ENCODE measurements at regions not wholly inside any gene's neighbourhood (a gene's known extent, or its start where the extent isn't known, plus 50 kb on each side); places are given as distances from the start of the nearest gene placed in this dataset.

DNA sequence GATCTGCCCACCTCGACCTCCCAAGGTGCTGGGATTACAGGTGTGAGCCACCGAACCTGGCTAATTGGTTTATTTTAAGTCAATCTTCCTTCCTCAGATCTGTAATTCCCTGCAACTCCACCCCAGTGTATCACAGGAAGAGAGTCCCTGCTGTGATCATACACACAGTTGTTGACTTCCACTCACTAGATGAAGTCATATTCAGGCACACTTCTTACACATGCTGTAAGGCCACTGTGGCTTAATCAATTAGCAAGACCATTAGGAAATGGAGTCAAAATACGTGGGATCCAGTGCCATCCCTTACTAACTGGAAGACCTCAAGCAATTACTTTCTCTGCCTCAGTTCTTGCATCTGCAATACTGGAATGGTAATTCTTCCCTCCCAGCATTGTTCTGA is 66.1 kb upstream of the PAX2 start:
- Histone ChIP-seq H3K9ac (ENCODE audit: low read depth in 1 of 3, low read length in 3 of 3) (no peak overlapping the region), H3K27ac (ENCODE audit: low read depth, low read length) (no peak overlapping the region), H3K36me3 (ENCODE audit: control insufficient read depth in 3 of 3, insufficient read depth in 3 of 3, low read length in 3 of 3) (no peaks in the 10 kb centered on the region), H3K4me1 (ENCODE audit: control insufficient read depth in 3 of 3, insufficient read depth in 3 of 3, low read length in 3 of 3) (no peaks in the 10 kb centered on the region), H3K9me3 (ENCODE audit: control insufficient read depth in 3 of 3, low read length in 3 of 3) (no peaks in the 10 kb centered on the region), H3K4me3 (ENCODE audit: low read length in 3 of 3) (no peak overlapping the region), H3K27me3 (ENCODE audit: control insufficient read depth in 3 of 3, insufficient read depth in 3 of 3, low read length in 3 of 3) (peaks cover 53 to 57% (median 54%) of the 10 kb centered on the region in 3 donors)

DNA sequence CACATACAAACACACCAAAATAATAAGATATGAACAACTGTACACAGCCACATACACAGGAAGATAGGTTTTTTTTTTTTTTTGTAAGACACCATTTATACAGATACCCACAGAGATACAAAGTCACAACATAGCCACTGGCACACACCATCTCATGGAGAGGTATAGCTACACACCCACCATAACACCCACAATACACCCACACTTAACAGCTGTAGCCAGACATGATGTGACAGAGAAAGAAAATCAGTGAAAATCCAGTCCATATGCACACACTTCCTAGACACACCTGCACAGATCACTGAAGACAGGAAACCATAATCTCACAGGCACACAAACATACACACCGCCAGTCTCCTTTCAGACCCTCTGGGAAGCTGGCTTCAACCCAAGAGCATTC is 62.4 kb upstream of the PAX2 start:
- no peaks in the 10 kb centered on the region for H3K36me3 ChIP-seq (ENCODE audit: control insufficient read depth in 3 of 3, insufficient read depth in 3 of 3, low read length in 3 of 3)
- peaks cover 66 to 75% (median 69%) of the 10 kb centered on the region in 3 donors for H3K27me3 ChIP-seq (ENCODE audit: control insufficient read depth in 3 of 3, insufficient read depth in 3 of 3, low read length in 3 of 3)
- H3K27ac ChIP-seq (ENCODE audit: low read depth, low read length): no peak overlapping the region

DNA sequence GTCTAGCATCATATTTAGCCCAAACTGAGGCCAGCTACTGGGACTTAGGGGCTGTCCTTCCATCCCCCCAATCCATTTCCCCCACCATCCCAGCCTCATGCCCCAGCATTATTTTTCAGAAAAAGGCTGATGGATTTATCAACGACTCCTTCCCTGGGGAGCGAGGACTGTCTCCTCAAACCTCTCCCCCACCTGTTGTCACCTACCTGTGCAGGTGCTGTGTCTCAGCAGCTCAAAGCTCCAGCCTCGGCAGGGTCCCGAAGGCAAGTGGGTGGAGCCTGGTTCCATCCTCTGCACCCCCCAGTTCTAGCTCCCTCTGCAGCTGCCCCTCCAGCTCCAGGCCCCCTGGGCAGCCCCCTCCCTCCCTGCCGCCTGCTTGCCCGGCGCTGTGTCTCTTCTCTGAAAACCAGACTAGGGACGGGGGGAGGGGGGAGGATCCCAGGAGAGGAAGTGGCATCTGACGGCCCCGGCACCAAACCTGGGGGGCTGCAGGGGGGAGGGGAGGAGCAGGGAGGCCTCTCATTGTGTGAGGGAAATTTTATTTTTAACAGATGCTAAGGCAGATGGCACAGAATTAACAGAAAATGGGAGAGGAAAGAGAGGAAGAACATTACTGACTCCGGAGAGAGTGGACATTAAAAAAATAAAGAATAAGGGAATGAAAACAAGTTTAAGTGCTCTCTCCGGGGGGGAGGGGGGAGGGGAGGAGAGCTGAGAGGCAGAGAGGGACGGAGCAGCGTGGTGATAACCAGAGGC is 61.7 kb upstream of the PAX2 start:
- Histone ChIP-seq H3K36me3 (ENCODE audit: control insufficient read depth in 3 of 3, insufficient read depth in 3 of 3, low read length in 3 of 3) (no peaks in the 10 kb centered on the region), H3K27ac (ENCODE audit: low read depth, low read length) (no peak overlapping the region), H3K9me3 (ENCODE audit: control insufficient read depth in 3 of 3, low read length in 3 of 3) (no peaks in the 10 kb centered on the region), H3K4me3 (ENCODE audit: low read length in 3 of 3) (no peak overlapping the region), H3K27me3 (ENCODE audit: control insufficient read depth in 3 of 3, insufficient read depth in 3 of 3, low read length in 3 of 3) (peaks cover 71 to 77% (median 74%) of the 10 kb centered on the region in 3 donors), H3K4me1 (ENCODE audit: control insufficient read depth in 3 of 3, insufficient read depth in 3 of 3, low read length in 3 of 3) (no peaks in the 10 kb centered on the region), H3K9ac (ENCODE audit: low read depth in 1 of 3, low read length in 3 of 3) (no peak overlapping the region)

More for the DNA sequence above, 62.4 kb upstream of the PAX2 start:
- no peaks in the 10 kb centered on the region for H3K9me3 ChIP-seq (ENCODE audit: control insufficient read depth in 3 of 3, low read length in 3 of 3)
- H3K4me1 ChIP-seq (ENCODE audit: control insufficient read depth in 3 of 3, insufficient read depth in 3 of 3, low read length in 3 of 3): no peaks in the 10 kb centered on the region
- H3K9ac ChIP-seq (ENCODE audit: low read depth in 1 of 3, low read length in 3 of 3): no peak overlapping the region
- H3K4me3 ChIP-seq (ENCODE audit: low read length in 3 of 3): no peak overlapping the region

DNA sequence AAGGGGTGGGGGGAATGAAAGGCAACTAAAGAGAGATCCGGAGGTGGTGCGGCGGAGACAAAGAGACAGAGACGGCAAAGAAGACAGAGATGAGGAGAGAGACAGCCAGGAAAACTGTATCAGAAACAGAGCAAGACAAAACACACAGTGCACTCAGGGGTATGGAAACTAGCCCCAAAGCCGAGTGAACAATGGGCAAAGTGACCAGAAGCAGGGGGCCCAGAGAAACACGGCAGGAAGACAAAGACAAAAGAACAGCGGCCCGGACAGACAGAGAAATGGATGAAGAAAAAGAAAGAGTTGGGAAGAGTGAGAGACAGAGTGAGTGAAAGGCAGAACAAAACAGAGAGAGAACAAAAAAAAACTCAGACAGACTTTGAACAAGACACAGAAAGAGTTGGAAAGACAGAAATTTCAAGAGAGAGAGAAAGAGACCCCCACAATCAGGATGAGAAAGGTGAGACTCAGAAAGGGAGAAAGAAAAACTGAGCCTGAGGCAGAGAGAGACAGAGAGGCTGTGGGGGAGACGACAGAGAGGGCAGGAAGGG is 60.6 kb upstream of the PAX2 start:
- Histone ChIP-seq H3K36me3 (ENCODE audit: control insufficient read depth in 3 of 3, insufficient read depth in 3 of 3, low read length in 3 of 3) (no peaks in the 10 kb centered on the region), H3K4me1 (ENCODE audit: control insufficient read depth in 3 of 3, insufficient read depth in 3 of 3, low read length in 3 of 3) (no peaks in the 10 kb centered on the region), H3K27ac (ENCODE audit: low read depth, low read length) (no peak overlapping the region), H3K27me3 (ENCODE audit: control insufficient read depth in 3 of 3, insufficient read depth in 3 of 3, low read length in 3 of 3) (peaks cover 72 to 82% (median 76%) of the 10 kb centered on the region in 3 donors), H3K4me3 (ENCODE audit: low read length in 3 of 3) (no peak overlapping the region), H3K9ac (ENCODE audit: low read depth in 1 of 3, low read length in 3 of 3) (no peak overlapping the region), H3K9me3 (ENCODE audit: control insufficient read depth in 3 of 3, low read length in 3 of 3) (no peaks in the 10 kb centered on the region)

DNA sequence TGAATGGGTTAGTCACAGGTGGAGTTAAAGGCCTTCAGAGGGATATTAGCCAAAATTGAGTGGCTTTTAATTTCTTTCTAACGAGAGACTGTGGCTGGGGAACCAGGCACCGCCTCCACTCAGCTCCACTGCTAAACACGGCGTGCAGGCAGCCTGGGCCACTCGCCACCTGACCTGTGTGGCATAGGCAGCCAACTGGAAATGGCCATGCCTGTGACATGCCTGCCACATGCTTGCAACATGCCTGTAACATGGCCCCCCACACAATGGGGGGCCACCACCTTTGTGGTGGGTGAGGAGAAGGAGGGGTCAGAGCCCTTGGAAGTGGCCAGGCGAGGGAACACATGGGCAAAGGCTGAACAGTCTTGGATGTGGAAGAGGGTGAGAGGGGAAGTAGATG is 60.1 kb upstream of the PAX2 start:
- Histone ChIP-seq H3K36me3 (ENCODE audit: control insufficient read depth in 3 of 3, insufficient read depth in 3 of 3, low read length in 3 of 3) (no peaks in the 10 kb centered on the region), H3K27me3 (ENCODE audit: control insufficient read depth in 3 of 3, insufficient read depth in 3 of 3, low read length in 3 of 3) (peaks cover 74 to 85% (median 76%) of the 10 kb centered on the region in 3 donors), H3K4me1 (ENCODE audit: control insufficient read depth in 3 of 3, insufficient read depth in 3 of 3, low read length in 3 of 3) (no peaks in the 10 kb centered on the region), H3K4me3 (ENCODE audit: low read length in 3 of 3) (no peak overlapping the region), H3K27ac (ENCODE audit: low read depth, low read length) (no peak overlapping the region), H3K9ac (ENCODE audit: low read depth in 1 of 3, low read length in 3 of 3) (no peak overlapping the region), H3K9me3 (ENCODE audit: control insufficient read depth in 3 of 3, low read length in 3 of 3) (no peaks in the 10 kb centered on the region)

DNA sequence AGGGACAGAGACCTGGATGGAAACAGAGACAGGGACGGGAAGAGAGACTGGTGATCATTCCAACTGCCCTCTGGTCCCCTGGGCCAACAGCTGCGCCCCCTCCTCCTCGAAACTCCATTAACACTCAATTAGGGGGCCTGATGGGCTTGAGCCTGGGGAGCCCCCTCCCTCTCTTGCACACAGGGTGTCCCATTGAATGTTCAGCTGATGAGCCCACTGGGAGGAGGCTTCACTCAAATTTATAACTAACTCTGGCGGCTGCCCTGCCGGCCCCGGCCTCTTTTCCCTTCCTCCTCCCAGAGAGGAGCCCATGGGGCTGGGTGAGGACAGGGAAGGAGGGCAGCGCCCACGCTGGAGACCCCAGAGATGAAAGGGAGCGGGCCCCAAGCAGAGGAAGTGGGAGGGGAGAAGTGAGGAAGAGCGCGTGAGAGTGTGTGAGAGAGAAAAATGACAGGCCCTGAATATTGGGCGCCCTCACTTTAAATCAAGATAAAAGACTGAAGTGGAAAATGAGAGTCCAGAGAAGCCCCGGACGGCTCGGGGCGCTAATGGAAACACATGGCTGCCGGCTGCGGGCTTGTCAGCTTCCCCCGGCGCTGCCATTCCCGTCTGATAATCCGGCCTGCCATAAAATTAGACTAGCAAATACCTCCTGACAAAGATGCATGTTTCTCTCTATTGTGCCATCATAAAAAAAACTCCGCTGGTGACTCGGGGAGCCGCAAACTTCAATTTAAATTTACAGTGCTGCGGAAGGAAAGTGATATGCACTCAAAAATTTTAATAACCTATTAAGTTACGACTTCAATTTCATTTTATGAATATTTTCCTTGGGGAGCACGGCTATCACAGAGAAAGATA is 58.0 kb upstream of the PAX2 start:
- peaks cover 58 to 83% (median 73%) of the 10 kb centered on the region in 3 donors for H3K27me3 ChIP-seq (ENCODE audit: control insufficient read depth in 3 of 3, insufficient read depth in 3 of 3, low read length in 3 of 3)
- no peak overlapping the region for H3K27ac ChIP-seq (ENCODE audit: low read depth, low read length)

DNA sequence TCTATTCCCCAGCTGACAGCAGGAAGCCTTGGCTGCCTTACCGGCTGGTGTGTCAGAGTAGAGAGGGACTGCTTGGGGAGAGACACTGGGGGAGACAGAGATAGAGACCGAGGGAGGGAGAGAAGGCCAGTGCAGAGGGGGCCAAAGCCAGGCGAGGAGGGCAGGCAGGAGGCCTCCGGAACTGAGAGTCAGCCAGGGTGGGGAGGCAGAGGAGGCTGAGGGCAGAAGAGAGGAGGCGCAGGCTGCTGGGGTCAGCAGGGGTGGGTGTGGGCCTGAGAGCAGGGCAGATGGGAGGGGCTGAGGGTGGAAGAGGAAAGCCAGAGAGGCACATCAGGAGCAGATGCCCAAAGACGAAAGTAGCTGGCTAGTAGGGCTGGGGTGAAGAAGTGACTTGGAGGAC is 57.2 kb upstream of the PAX2 start:
- Histone ChIP-seq H3K9ac (ENCODE audit: low read depth in 1 of 3, low read length in 3 of 3) (no peak overlapping the region), H3K27ac (ENCODE audit: low read depth, low read length) (no peak overlapping the region), H3K9me3 (ENCODE audit: control insufficient read depth in 3 of 3, low read length in 3 of 3) (no peaks in the 10 kb centered on the region), H3K4me3 (ENCODE audit: low read length in 3 of 3) (no peak overlapping the region), H3K27me3 (ENCODE audit: control insufficient read depth in 3 of 3, insufficient read depth in 3 of 3, low read length in 3 of 3) (peaks cover 50 to 77% (median 65%) of the 10 kb centered on the region in 3 donors), H3K4me1 (ENCODE audit: control insufficient read depth in 3 of 3, insufficient read depth in 3 of 3, low read length in 3 of 3) (no peaks in the 10 kb centered on the region), H3K36me3 (ENCODE audit: control insufficient read depth in 3 of 3, insufficient read depth in 3 of 3, low read length in 3 of 3) (no peaks in the 10 kb centered on the region)

More for the DNA sequence above, 58.0 kb upstream of the PAX2 start:
- Histone ChIP-seq H3K9ac (ENCODE audit: low read depth in 1 of 3, low read length in 3 of 3) (no peak overlapping the region), H3K4me1 (ENCODE audit: control insufficient read depth in 3 of 3, insufficient read depth in 3 of 3, low read length in 3 of 3) (no peaks in the 10 kb centered on the region), H3K9me3 (ENCODE audit: control insufficient read depth in 3 of 3, low read length in 3 of 3) (no peaks in the 10 kb centered on the region), H3K36me3 (ENCODE audit: control insufficient read depth in 3 of 3, insufficient read depth in 3 of 3, low read length in 3 of 3) (no peaks in the 10 kb centered on the region), H3K4me3 (ENCODE audit: low read length in 3 of 3) (no peak overlapping the region)

DNA sequence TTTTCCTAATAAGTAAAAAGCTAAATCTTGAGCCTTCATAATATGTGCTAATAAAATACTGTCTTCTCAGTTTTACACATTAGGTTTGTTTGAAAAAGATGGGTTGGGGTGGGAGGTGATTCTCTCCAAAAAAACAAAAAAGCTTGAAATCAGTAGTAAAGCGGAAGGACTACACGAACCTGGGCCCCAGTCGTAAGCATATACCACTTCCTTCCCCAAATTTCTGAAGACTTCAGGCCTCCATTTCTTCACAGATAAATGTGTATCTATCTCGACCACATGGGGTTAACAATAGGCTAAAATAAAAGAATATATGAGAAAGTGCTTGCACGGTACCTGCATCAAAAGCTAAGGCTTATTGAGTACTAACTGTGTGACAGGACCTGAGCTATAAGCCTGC is 51.6 kb upstream of the PAX2 start:
- Histone ChIP-seq H3K27ac (ENCODE audit: low read depth, low read length) (no peak overlapping the region), H3K9me3 (ENCODE audit: control insufficient read depth in 3 of 3, low read length in 3 of 3) (no peaks in the 10 kb centered on the region), H3K4me1 (ENCODE audit: control insufficient read depth in 3 of 3, insufficient read depth in 3 of 3, low read length in 3 of 3) (no peaks in the 10 kb centered on the region), H3K9ac (ENCODE audit: low read depth in 1 of 3, low read length in 3 of 3) (no peak overlapping the region), H3K27me3 (ENCODE audit: control insufficient read depth in 3 of 3, insufficient read depth in 3 of 3, low read length in 3 of 3) (peaks cover 14 to 39% (median 27%) of the 10 kb centered on the region in 3 donors), H3K4me3 (ENCODE audit: low read length in 3 of 3) (no peak overlapping the region), H3K36me3 (ENCODE audit: control insufficient read depth in 3 of 3, insufficient read depth in 3 of 3, low read length in 3 of 3) (no peaks in the 10 kb centered on the region)

Measured in skeletal muscle tissue (tissue), 3 donors.